ENCODE measurements at regions not wholly inside any gene's neighbourhood (a gene's known extent, or its start where the extent isn't known, plus 50 kb on each side); places are given as distances from the start of the nearest gene placed in this dataset.

GRCh38 chr1:90580176-90580575 is 136.9 kb downstream of the BARHL2 start:
- H3K4me1 ChIP-seq (ENCODE audit: control insufficient read depth, insufficient read depth, low read length): no peaks in the 10 kb centered on the region
- H3K4me3 ChIP-seq (ENCODE audit: low read length): no peak overlapping the region
- H3K27me3 ChIP-seq (ENCODE audit: control insufficient read depth, insufficient read depth, low read length): no peaks in the 10 kb centered on the region
- no peaks in the 10 kb centered on the region for H3K36me3 ChIP-seq (ENCODE audit: control insufficient read depth, insufficient read depth, low read length)
- H3K9ac ChIP-seq (ENCODE audit: low read length): no peak overlapping the region
- H3K9me3 ChIP-seq (ENCODE audit: control insufficient read depth, low read length): no peaks in the 10 kb centered on the region

- H3K9me3 ChIP-seq (ENCODE audit: control insufficient read depth, low read length): no peaks in the 10 kb centered on the region
- no peaks in the 10 kb centered on the region for H3K36me3 ChIP-seq (ENCODE audit: control insufficient read depth, insufficient read depth, low read length)
Measured at GRCh38 chr1:90579212-90579802, 137.8 kb downstream of the BARHL2 start.

GRCh38 chr1:90574692-90575370 is 142.3 kb downstream of the BARHL2 start:
- Histone ChIP-seq H3K4me3 (ENCODE audit: low read length) (no peak overlapping the region), H3K9ac (ENCODE audit: low read length) (no peak overlapping the region), H3K27me3 (ENCODE audit: control insufficient read depth, insufficient read depth, low read length) (no peaks in the 10 kb centered on the region), H3K9me3 (ENCODE audit: control insufficient read depth, low read length) (no peaks in the 10 kb centered on the region), H3K36me3 (ENCODE audit: control insufficient read depth, insufficient read depth, low read length) (no peaks in the 10 kb centered on the region), H3K4me1 (ENCODE audit: control insufficient read depth, insufficient read depth, low read length) (no peaks in the 10 kb centered on the region)

More at GRCh38 chr1:90579212-90579802, 137.8 kb downstream of the BARHL2 start:
- Histone ChIP-seq H3K9ac (ENCODE audit: low read length) (no peak overlapping the region), H3K27me3 (ENCODE audit: control insufficient read depth, insufficient read depth, low read length) (no peaks in the 10 kb centered on the region), H3K4me3 (ENCODE audit: low read length) (no peak overlapping the region), H3K4me1 (ENCODE audit: control insufficient read depth, insufficient read depth, low read length) (no peaks in the 10 kb centered on the region)

GRCh38 chr1:90573736-90574135 is 143.4 kb downstream of the BARHL2 start:
- no peaks in the 10 kb centered on the region for H3K36me3 ChIP-seq (ENCODE audit: control insufficient read depth, insufficient read depth, low read length)
- no peak overlapping the region for H3K9ac ChIP-seq (ENCODE audit: low read length)
- no peaks in the 10 kb centered on the region for H3K4me1 ChIP-seq (ENCODE audit: control insufficient read depth, insufficient read depth, low read length)
- no peaks in the 10 kb centered on the region for H3K27me3 ChIP-seq (ENCODE audit: control insufficient read depth, insufficient read depth, low read length)
- H3K9me3 ChIP-seq (ENCODE audit: control insufficient read depth, low read length): no peaks in the 10 kb centered on the region
- H3K4me3 ChIP-seq (ENCODE audit: low read length): no peak overlapping the region

GRCh38 chr1:90572446-90572845 is 144.7 kb downstream of the BARHL2 start:
- Histone ChIP-seq H3K4me1 (ENCODE audit: control insufficient read depth, insufficient read depth, low read length) (no peaks in the 10 kb centered on the region), H3K27me3 (ENCODE audit: control insufficient read depth, insufficient read depth, low read length) (no peaks in the 10 kb centered on the region)

GRCh38 chr1:90568436-90568835 is 148.7 kb downstream of the BARHL2 start:
- H3K4me3 ChIP-seq (ENCODE audit: low read length): no peak overlapping the region
- H3K36me3 ChIP-seq (ENCODE audit: control insufficient read depth, insufficient read depth, low read length): no peaks in the 10 kb centered on the region
- H3K27me3 ChIP-seq (ENCODE audit: control insufficient read depth, insufficient read depth, low read length): no peaks in the 10 kb centered on the region
- H3K4me1 ChIP-seq (ENCODE audit: control insufficient read depth, insufficient read depth, low read length): no peaks in the 10 kb centered on the region
- no peak overlapping the region for H3K9ac ChIP-seq (ENCODE audit: low read length)
- no peaks in the 10 kb centered on the region for H3K9me3 ChIP-seq (ENCODE audit: control insufficient read depth, low read length)

More at GRCh38 chr1:90572446-90572845, 144.7 kb downstream of the BARHL2 start:
- Histone ChIP-seq H3K4me3 (ENCODE audit: low read length) (no peak overlapping the region), H3K36me3 (ENCODE audit: control insufficient read depth, insufficient read depth, low read length) (no peaks in the 10 kb centered on the region), H3K9me3 (ENCODE audit: control insufficient read depth, low read length) (no peaks in the 10 kb centered on the region), H3K9ac (ENCODE audit: low read length) (no peak overlapping the region)

- H3K4me1 ChIP-seq (ENCODE audit: control insufficient read depth, insufficient read depth, low read length): no peaks in the 10 kb centered on the region
- no peak overlapping the region for H3K4me3 ChIP-seq (ENCODE audit: low read length)
- H3K9me3 ChIP-seq (ENCODE audit: control insufficient read depth, low read length): no peaks in the 10 kb centered on the region
- H3K9ac ChIP-seq (ENCODE audit: low read length): no peak overlapping the region
- H3K27me3 ChIP-seq (ENCODE audit: control insufficient read depth, insufficient read depth, low read length): no peaks in the 10 kb centered on the region
- no peaks in the 10 kb centered on the region for H3K36me3 ChIP-seq (ENCODE audit: control insufficient read depth, insufficient read depth, low read length)
Measured at GRCh38 chr1:90564164-90564563, 152.9 kb downstream of the BARHL2 start.

- Histone ChIP-seq H3K9ac (ENCODE audit: low read length) (no peak overlapping the region), H3K9me3 (ENCODE audit: control insufficient read depth, low read length) (no peaks in the 10 kb centered on the region), H3K27me3 (ENCODE audit: control insufficient read depth, insufficient read depth, low read length) (no peaks in the 10 kb centered on the region), H3K4me3 (ENCODE audit: low read length) (no peak overlapping the region), H3K4me1 (ENCODE audit: control insufficient read depth, insufficient read depth, low read length) (no peaks in the 10 kb centered on the region), H3K36me3 (ENCODE audit: control insufficient read depth, insufficient read depth, low read length) (no peaks in the 10 kb centered on the region)
Measured at GRCh38 chr1:90562892-90563291, 154.2 kb downstream of the BARHL2 start.

- no peak overlapping the region for H3K9ac ChIP-seq (ENCODE audit: low read length)
- H3K36me3 ChIP-seq (ENCODE audit: control insufficient read depth, insufficient read depth, low read length): no peaks in the 10 kb centered on the region
- no peaks in the 10 kb centered on the region for H3K27me3 ChIP-seq (ENCODE audit: control insufficient read depth, insufficient read depth, low read length)
- no peaks in the 10 kb centered on the region for H3K4me1 ChIP-seq (ENCODE audit: control insufficient read depth, insufficient read depth, low read length)
- no peaks in the 10 kb centered on the region for H3K9me3 ChIP-seq (ENCODE audit: control insufficient read depth, low read length)
- no peak overlapping the region for H3K4me3 ChIP-seq (ENCODE audit: low read length)
Measured at GRCh38 chr1:90561911-90562310, 155.2 kb downstream of the BARHL2 start.

GRCh38 chr1:90561103-90561783 is 155.9 kb downstream of the BARHL2 start:
- Histone ChIP-seq H3K36me3 (ENCODE audit: control insufficient read depth, insufficient read depth, low read length) (no peaks in the 10 kb centered on the region), H3K9ac (ENCODE audit: low read length) (no peak overlapping the region), H3K4me3 (ENCODE audit: low read length) (no peak overlapping the region), H3K27me3 (ENCODE audit: control insufficient read depth, insufficient read depth, low read length) (no peaks in the 10 kb centered on the region), H3K4me1 (ENCODE audit: control insufficient read depth, insufficient read depth, low read length) (no peaks in the 10 kb centered on the region), H3K9me3 (ENCODE audit: control insufficient read depth, low read length) (no peaks in the 10 kb centered on the region)

- Histone ChIP-seq H3K4me3 (ENCODE audit: low read length) (no peak overlapping the region), H3K9ac (ENCODE audit: low read length) (no peak overlapping the region), H3K4me1 (ENCODE audit: control insufficient read depth, insufficient read depth, low read length) (no peaks in the 10 kb centered on the region), H3K36me3 (ENCODE audit: control insufficient read depth, insufficient read depth, low read length) (no peaks in the 10 kb centered on the region), H3K27me3 (ENCODE audit: control insufficient read depth, insufficient read depth, low read length) (no peaks in the 10 kb centered on the region), H3K9me3 (ENCODE audit: control insufficient read depth, low read length) (no peaks in the 10 kb centered on the region)
Measured at GRCh38 chr1:90558754-90559378, 158.2 kb downstream of the BARHL2 start.

- H3K9me3 ChIP-seq (ENCODE audit: control insufficient read depth, low read length): no peaks in the 10 kb centered on the region
- H3K4me3 ChIP-seq (ENCODE audit: low read length): no peak overlapping the region
- H3K4me1 ChIP-seq (ENCODE audit: control insufficient read depth, insufficient read depth, low read length): no peaks in the 10 kb centered on the region
- no peak overlapping the region for H3K9ac ChIP-seq (ENCODE audit: low read length)
- no peaks in the 10 kb centered on the region for H3K36me3 ChIP-seq (ENCODE audit: control insufficient read depth, insufficient read depth, low read length)
- no peaks in the 10 kb centered on the region for H3K27me3 ChIP-seq (ENCODE audit: control insufficient read depth, insufficient read depth, low read length)
Measured at GRCh38 chr1:90558126-90558525, 159.0 kb downstream of the BARHL2 start.

Data from mucosa of stomach (tissue), 1 donor.